ENCODE measurements at regions not wholly inside any gene's neighbourhood (a gene's known extent, or its start where the extent isn't known, plus 50 kb on each side); places are given as distances from the start of the nearest gene placed in this dataset.

GRCh38 chr2:172204309-172204708, 101.6 kb upstream of the DLX2 start:
- DNase-seq (ENCODE audit: low read depth) = no peak

GRCh38 chr2:172204762-172205161, 102.1 kb upstream of the DLX2 start:
- no peak for DNase-seq (ENCODE audit: low read depth)

- no peak for DNase-seq (ENCODE audit: low read depth)
Measured at GRCh38 chr2:172205292-172205691, 102.6 kb upstream of the DLX2 start.

- no peak for DNase-seq (ENCODE audit: low read depth)
Measured at GRCh38 chr2:172207911-172208310, 105.2 kb upstream of the DLX2 start.

- no peak for DNase-seq (ENCODE audit: low read depth)
Measured at GRCh38 chr2:172208791-172209325, 106.2 kb upstream of the DLX2 start.

- DNase-seq (ENCODE audit: low read depth) = no peak
Measured at GRCh38 chr2:172210599-172210998, 107.9 kb upstream of the DLX2 start.

- no peak for DNase-seq (ENCODE audit: low read depth)
Measured at GRCh38 chr2:172211512-172211911, 108.8 kb upstream of the DLX2 start.

GRCh38 chr2:172213116-172213860, 110.6 kb upstream of the DLX2 start:
- DNase-seq (ENCODE audit: low read depth) = no peak

- no peak for DNase-seq (ENCODE audit: low read depth)
Measured at GRCh38 chr2:172214252-172214651, 111.6 kb upstream of the DLX2 start.

- no peak for DNase-seq (ENCODE audit: low read depth)
Measured at GRCh38 chr2:172215172-172215935, 112.7 kb upstream of the DLX2 start.

- no peak for DNase-seq (ENCODE audit: low read depth)
Measured at GRCh38 chr2:172215936-172216335, 113.2 kb upstream of the DLX2 start.

- DNase-seq (ENCODE audit: low read depth) = no peak
Measured at GRCh38 chr2:172216477-172216876, 113.8 kb upstream of the DLX2 start.

- no peak for DNase-seq (ENCODE audit: low read depth)
Measured at GRCh38 chr2:172219201-172219600, 116.5 kb upstream of the DLX2 start.

GRCh38 chr2:172220121-172220520, 117.4 kb upstream of the DLX2 start:
- no peak for DNase-seq (ENCODE audit: low read depth)

- no peak for DNase-seq (ENCODE audit: low read depth)
Measured at GRCh38 chr2:172223601-172224054, 120.9 kb upstream of the DLX2 start.

- DNase-seq (ENCODE audit: low read depth) = no peak
Measured at GRCh38 chr2:172225786-172226185, 123.1 kb upstream of the DLX2 start.

GRCh38 chr2:172226244-172227061, 123.8 kb upstream of the DLX2 start:
- no peak for DNase-seq (ENCODE audit: low read depth)

- DNase-seq (ENCODE audit: low read depth) = no peak
Measured at GRCh38 chr2:172227719-172228118, 125.0 kb upstream of the DLX2 start.

GRCh38 chr2:172228177-172228808, 125.6 kb upstream of the DLX2 start:
- no peak for DNase-seq (ENCODE audit: low read depth)

- DNase-seq (ENCODE audit: low read depth) = no peak
Measured at GRCh38 chr2:172229125-172229524, 126.4 kb upstream of the DLX2 start.

GRCh38 chr2:172230332-172230888, 127.7 kb upstream of the DLX2 start:
- no peak for DNase-seq (ENCODE audit: low read depth)
